Gastroesophageal sphincter (tissue), 4 donors: ENCODE measurements at regions not wholly inside any gene's neighbourhood (a gene's known extent, or its start where the extent isn't known, plus 50 kb on each side); places are given as distances from the start of the nearest gene placed in this dataset.

Experiments
- ATAC-seq: fragments of 150-250 bp; one replicate; pipeline ENCODE4 v1.9.1; 2016; ENCODE audit warnings: mild to moderate bottlenecking, moderate library complexity
- H3K27ac ChIP-seq, 4 donors: fragments of 200-600 bp; sonication (generic) in 3 of 4; 1 replicate in 3 of 4; 2 replicates in 1 of 4; pipeline ENCODE4 v1.5.1; 2016 to 2019
- H3K27me3 ChIP-seq: fragments of 200-600 bp; sonication (generic); one replicate; pipeline ENCODE4 v1.5.1; 2019
- H3K36me3 ChIP-seq, 2 donors: fragments of 200-600 bp; sonication (generic); one replicate each; pipeline ENCODE4 v1.5.1; 2019; ENCODE audit warnings: control low read depth in 1 of 2
- H3K4me1 ChIP-seq, 3 donors: fragments of 200-600 bp; sonication (generic); 1 replicate in 2 of 3; 2 replicates in 1 of 3; pipeline ENCODE4 v1.5.1; 2016 to 2019; ENCODE audit warnings: control low read depth in 2 of 3
- H3K4me3 ChIP-seq, 2 donors: fragments of 200-600 bp; sonication (generic); one replicate each; pipeline ENCODE4 v1.5.1; 2019; ENCODE audit warnings: mild to moderate bottlenecking in 1 of 2, moderate library complexity in 1 of 2
- H3K9me3 ChIP-seq, 3 donors: fragments of 200-600 bp; sonication (generic); one replicate each; pipeline ENCODE4 v1.5.1; 2017 to 2019; ENCODE audit warnings: control low read depth in 2 of 3
- CTCF ChIP-seq, 4 experiments: fragments of 200-600 bp in 2 of 4; fragments of 450-650 bp in 2 of 4; sonication (generic) in 1 of 4; IDR thresholded peaks; one replicate each; pipeline ENCODE4 v1.5.1; 2017 to 2019; ENCODE audit warnings: antibody characterized with exemption in 4 of 4, mild to moderate bottlenecking in 2 of 4, moderate library complexity in 2 of 4
- EP300 ChIP-seq: sonication (generic); formaldehyde crosslinking; IDR thresholded peaks from one replicate; pipeline ENCODE4 v1.6.1; 2017; ENCODE audit warnings: antibody characterized with exemption, mild to moderate bottlenecking
- POLR2A ChIP-seq, 2 donors: fragments of 450-650 bp; IDR thresholded peaks; one replicate each; pipeline ENCODE4 v1.6.1; 2017; ENCODE audit warnings: antibody characterized with exemption in 2 of 2, mild to moderate bottlenecking in 2 of 2, moderate library complexity in 1 of 2
- POLR2AphosphoS5 ChIP-seq: sonication (generic); formaldehyde crosslinking; IDR thresholded peaks from one replicate; pipeline ENCODE4 v1.6.1; 2017; ENCODE audit warnings: antibody characterized with exemption
- whole genome bisulfite sequencing, 2 donors: methylation state at CpG; one replicate each; pipeline ENCODE4 v1.1.5; 2018; ENCODE audit warnings: low coverage in 1 of 2; 5-methylcytosine and 5-hydroxymethylcytosine counted together

DNA sequence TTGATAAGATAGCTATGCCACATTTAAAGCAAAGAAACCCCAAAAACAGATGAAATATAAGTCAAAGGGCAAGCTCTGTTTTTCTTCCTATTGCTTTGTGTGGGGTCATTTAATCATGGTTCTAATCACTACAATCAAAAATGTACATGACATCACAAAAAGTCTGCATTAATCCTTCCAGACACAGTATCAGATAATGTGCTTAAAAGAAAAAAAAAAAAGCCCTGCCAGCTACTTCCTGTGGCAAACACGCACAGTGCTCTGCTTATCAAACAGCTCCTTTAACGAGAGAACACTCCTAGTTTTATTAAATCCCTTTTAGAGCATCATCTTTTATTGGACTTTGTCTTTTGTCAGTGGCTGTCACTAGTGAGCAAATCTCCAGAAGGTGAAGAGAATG, 1005.8 kb downstream of the GATA3 start:
- TF ChIP-seq POLR2A (IDR thresholded peaks at IDR 0.05) (no peak), POLR2AphosphoS5 (no peak), EP300 (no peak), CTCF (IDR thresholded peaks at IDR 0.05) (no peak)
- ATAC-seq, result no peak
- no peak overlapping the region for H3K27ac ChIP-seq
- H3K4me1 ChIP-seq, result no peaks in the 10 kb centered on the region
- no peak overlapping the region for H3K4me3 ChIP-seq
- no peaks in the 10 kb centered on the region for H3K36me3 ChIP-seq
- peaks cover 6% of the 10 kb centered on the region for H3K27me3 ChIP-seq
- H3K9me3 ChIP-seq, result peaks cover 0 to 5% (median 0%) of the 10 kb centered on the region in 3 donors
- WGBS, 2 donors, result 8 to 11% methylated on average over 2 of the region's 2 CpGs

DNA sequence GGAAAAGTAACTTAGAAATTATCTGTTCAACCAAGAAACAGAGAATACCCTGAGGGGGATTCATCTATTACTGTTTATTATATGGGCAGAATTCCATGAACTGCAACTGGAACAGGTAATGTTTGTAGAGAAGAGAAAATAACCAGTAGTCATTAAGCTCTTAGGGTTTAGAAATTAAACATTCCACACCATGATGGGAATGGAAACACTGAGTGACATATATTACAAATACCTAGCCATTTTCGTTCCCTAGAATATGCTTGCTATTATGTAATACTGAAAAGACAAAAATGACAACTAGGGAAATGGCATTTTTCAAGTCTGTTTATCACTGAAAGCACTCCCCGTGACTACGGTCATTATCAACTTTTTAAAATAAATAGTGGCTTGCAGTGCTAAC, 1007.4 kb downstream of the GATA3 start:
- H3K4me1 ChIP-seq, result no peaks in the 10 kb centered on the region
- WGBS, 2 donors, result 14 to 19% methylated on average over 3 of the region's 3 CpGs

GRCh38 chr10:9066152-9066551, 1011.7 kb downstream of the GATA3 start:
- Histone ChIP-seq H3K27ac (no peak overlapping the region), H3K4me3 (no peak overlapping the region), H3K9me3 (no peaks in the 10 kb centered on the region), H3K27me3 (no peaks in the 10 kb centered on the region), H3K36me3 (no peaks in the 10 kb centered on the region), H3K4me1 (no peaks in the 10 kb centered on the region)
- no peak for ATAC-seq
- WGBS, 2 donors, result 85 to 90% methylated on average over 2 to 3 of the region's 3 CpGs
- TF ChIP-seq CTCF (IDR thresholded peaks at IDR 0.05) (no peak), EP300 (no peak), POLR2AphosphoS5 (no peak), POLR2A (IDR thresholded peaks at IDR 0.05) (no peak)

More for the DNA sequence above, 1007.4 kb downstream of the GATA3 start:
- Histone ChIP-seq H3K4me3 (no peak overlapping the region), H3K36me3 (no peaks in the 10 kb centered on the region), H3K27me3 (no peaks in the 10 kb centered on the region), H3K27ac (no peak overlapping the region), H3K9me3 (no peaks in the 10 kb centered on the region)
- ATAC-seq, result no peak
- TF ChIP-seq EP300 (no peak), CTCF (IDR thresholded peaks at IDR 0.05) (no peak), POLR2AphosphoS5 (no peak), POLR2A (IDR thresholded peaks at IDR 0.05) (no peak)

DNA sequence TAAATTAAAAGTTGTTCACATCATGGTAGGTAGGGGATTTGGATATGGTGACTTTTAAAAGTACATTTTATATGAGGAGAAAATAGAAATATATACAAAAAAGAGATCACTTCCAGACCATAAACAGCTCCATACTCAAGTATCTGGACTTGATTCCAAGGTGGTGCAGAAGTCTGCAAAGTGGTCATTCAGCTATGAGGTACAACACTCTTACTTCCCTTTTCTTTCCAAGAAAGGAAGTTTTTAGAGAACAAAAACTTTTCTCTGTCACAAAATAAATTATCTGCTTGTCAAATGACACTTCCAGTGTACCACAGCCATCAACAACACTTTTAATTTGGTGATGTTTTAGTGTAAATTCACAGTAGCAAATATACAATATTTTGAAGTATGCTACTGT, 1013.5 kb downstream of the GATA3 start:
- TF ChIP-seq POLR2AphosphoS5 (no peak), POLR2A (IDR thresholded peaks at IDR 0.05) (no peak), EP300 (no peak), CTCF (IDR thresholded peaks at IDR 0.05) (no peak)
- H3K4me3 ChIP-seq, result no peak overlapping the region
- H3K27me3 ChIP-seq, result no peaks in the 10 kb centered on the region
- H3K27ac ChIP-seq, result no peak overlapping the region
- no peaks in the 10 kb centered on the region for H3K36me3 ChIP-seq
- no peaks in the 10 kb centered on the region for H3K9me3 ChIP-seq
- H3K4me1 ChIP-seq, result no peaks in the 10 kb centered on the region
- no peak for ATAC-seq

GRCh38 chr10:9069136-9069535, 1014.6 kb downstream of the GATA3 start:
- WGBS, 2 donors, result 94 to 95% methylated on average over 3 to 4 of the region's 4 CpGs
- H3K27me3 ChIP-seq, result no peaks in the 10 kb centered on the region
- no peak overlapping the region for H3K27ac ChIP-seq
- no peak for ATAC-seq
- no peak overlapping the region for H3K4me3 ChIP-seq
- H3K4me1 ChIP-seq, result no peaks in the 10 kb centered on the region
- no peaks in the 10 kb centered on the region for H3K36me3 ChIP-seq
- no peaks in the 10 kb centered on the region for H3K9me3 ChIP-seq
- TF ChIP-seq POLR2A (IDR thresholded peaks at IDR 0.05) (no peak), EP300 (no peak), POLR2AphosphoS5 (no peak), CTCF (IDR thresholded peaks at IDR 0.05) (no peak)
